T-cell (primary cell): ENCODE measurements at regions not wholly inside any gene's neighbourhood (a gene's known extent, or its start where the extent isn't known, plus 50 kb on each side); places are given as distances from the start of the nearest gene placed in this dataset.
"Not testable (repeated sequence)": the region's sequence is repeated elsewhere in the genome, so short reads cannot be mapped to it uniquely, and the experiment has no call there.

Source experiments
- ATAC-seq, 4 experiments: fragments of 200-7000 bp in 3 of 4; fragments of 150-1000 bp in 1 of 4; cut with Tn5 transposase; replicated peaks in 1 of 4; 1 replicate in 3 of 4; 2 replicates in 1 of 4; pipeline ENCODE4 v1.10.0; 2021; ENCODE audit warnings: moderate library complexity in 3 of 4, mild to moderate bottlenecking in 2 of 4, moderate number of reproducible peaks in 1 of 4
- CTCF ChIA-PET, 2 donors: fragments of 300-600 bp; sonication (Branson Sonifier 250); formaldehyde crosslinking; loops; one replicate each; lab custom pipeline; 2022; ENCODE audit warnings: antibody characterized with exemption in 2 of 2; lab: Charles Lee
- POLR2A ChIA-PET, 2 donors: fragments of 300-600 bp; sonication (Branson Sonifier 250); formaldehyde crosslinking; loops; one replicate each; lab custom pipeline; 2022; ENCODE audit warnings: antibody characterized with exemption in 2 of 2; lab: Charles Lee
- DNase-seq, 35 experiments: peaks; one replicate each; pipeline versions ENCODE4 v3.0.0 to v3.0.0-alpha.2; 2013 to 2023
- H3K27ac ChIP-seq: one replicate; pipeline ENCODE4 v1.5.1; 2013; ENCODE audit warnings: low read length
- H3K27me3 ChIP-seq, 2 experiments: replicated peaks in 1 of 2; 1 replicate in 1 of 2; 2 replicates in 1 of 2; pipeline versions ENCODE4 v1.6.1 to v1.7.0; 2013; ENCODE audit warnings: low read length in 1 of 2, mixed read lengths in 1 of 2; ENCODE audit not compliant: control insufficient read depth in 2 of 2, insufficient read depth in 2 of 2; ENCODE audit errors: extremely low read depth in 1 of 2
- H3K36me3 ChIP-seq, 2 donors: 1 replicate in 1 of 2; 2 replicates in 1 of 2; pipeline versions ENCODE4 v1.6.1 to v1.7.0; 2013; ENCODE audit warnings: low read length in 1 of 2; ENCODE audit not compliant: control insufficient read depth in 2 of 2, insufficient read depth in 1 of 2; ENCODE audit errors: extremely low read depth in 1 of 2
- H3K4me1 ChIP-seq, 2 experiments: 1 replicate in 1 of 2; 2 replicates in 1 of 2; pipeline versions ENCODE4 v1.6.1 to v1.7.0; 2013; ENCODE audit warnings: low read length in 2 of 2, mixed read lengths in 1 of 2; ENCODE audit not compliant: insufficient read depth in 2 of 2, control insufficient read depth in 1 of 2; ENCODE audit errors: extremely low read depth in 1 of 2
- H3K4me3 ChIP-seq, 2 donors: 1 replicate in 1 of 2; 2 replicates in 1 of 2; pipeline versions ENCODE4 v1.5.1 to v1.7.0; 2013; ENCODE audit warnings: mild to moderate bottlenecking in 2 of 2, low read length in 1 of 2, moderate library complexity in 1 of 2; ENCODE audit not compliant: control insufficient read depth in 1 of 2; ENCODE audit errors: extremely low read depth in 1 of 2
- H3K9me3 ChIP-seq: 2 replicates; pipeline ENCODE4 v1.7.0; 2013
- H3K27ac Mint-ChIP-seq, 2 donors: one replicate each; pipeline ENCODE4 v1.8.0; 2020 to 2021; ENCODE audit warnings: mild to moderate bottlenecking in 2 of 2, mixed read lengths in 2 of 2
- H3K27me3 Mint-ChIP-seq, 2 donors: one replicate each; pipeline ENCODE4 v1.8.0; 2021 to 2022; ENCODE audit warnings: mixed read lengths in 2 of 2
- H3K36me3 Mint-ChIP-seq: one replicate; pipeline ENCODE4 v1.8.0; 2021; ENCODE audit warnings: mixed read lengths
- H3K4me1 Mint-ChIP-seq, 3 donors: one replicate each; pipeline ENCODE4 v1.8.0; 2020 to 2022; ENCODE audit warnings: mixed read lengths in 3 of 3, mild to moderate bottlenecking in 1 of 3
- H3K4me3 Mint-ChIP-seq, 3 donors: one replicate each; pipeline ENCODE4 v1.8.0; 2020 to 2022; ENCODE audit warnings: mild to moderate bottlenecking in 3 of 3, mixed read lengths in 3 of 3, moderate library complexity in 3 of 3
- H3K9me3 Mint-ChIP-seq, 3 donors: one replicate each; pipeline ENCODE4 v1.8.0; 2020 to 2022; ENCODE audit warnings: mixed read lengths in 3 of 3
- WGBS: methylation state at CpG from one replicate; pipeline ENCODE4 v1.1.5; 2013; ENCODE audit warnings: missing lambda C conversion rate; ENCODE audit not compliant: insufficient coverage; 5-methylcytosine and 5-hydroxymethylcytosine counted together

DNA sequence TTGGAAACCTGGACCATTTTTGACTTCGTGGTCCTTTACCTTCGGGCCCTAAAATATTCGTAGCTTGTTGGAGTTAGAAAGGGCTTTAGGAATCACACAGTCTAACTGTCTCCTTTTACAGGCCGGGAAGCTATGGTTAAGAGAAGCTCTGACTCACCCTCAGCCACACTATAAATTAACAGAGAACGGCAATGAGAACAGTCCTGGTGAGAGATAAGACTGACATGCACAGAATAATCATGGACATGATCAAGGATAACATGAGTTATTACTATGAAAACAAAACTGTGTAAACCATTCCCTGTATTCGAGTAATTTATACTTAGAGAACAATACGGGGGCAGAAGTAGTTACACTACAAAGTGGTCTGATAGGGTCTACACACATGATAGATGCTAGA, 162.5 kb upstream of the MALRD1 start:
- Histone ChIP-seq H3K4me3 (no peak overlapping the region), H3K27ac (no peak overlapping the region), H3K36me3 (no peaks in the 10 kb centered on the region), H3K9me3 (no peaks in the 10 kb centered on the region), H3K4me1 (no peaks in the 10 kb centered on the region), H3K27me3 (no peaks in the 10 kb centered on the region)
- H3K4me3 Mint-ChIP-seq = no peak overlapping the region
- WGBS = no CpG with 5 or more reads among the region's 7 CpGs
- peaks cover 0 to 4% (median 0%) of the 10 kb centered on the region in 3 donors for H3K9me3 Mint-ChIP-seq
- no peaks in the 10 kb centered on the region for H3K4me1 Mint-ChIP-seq
- no peaks in the 10 kb centered on the region for H3K27me3 Mint-ChIP-seq
- ChIA-PET POLR2A (no interaction called here), CTCF (no interaction called here)
- no peaks in the 10 kb centered on the region for H3K36me3 Mint-ChIP-seq
- ATAC-seq (no peak), DNase-seq (no peak)
- no peak overlapping the region for H3K27ac Mint-ChIP-seq

DNA sequence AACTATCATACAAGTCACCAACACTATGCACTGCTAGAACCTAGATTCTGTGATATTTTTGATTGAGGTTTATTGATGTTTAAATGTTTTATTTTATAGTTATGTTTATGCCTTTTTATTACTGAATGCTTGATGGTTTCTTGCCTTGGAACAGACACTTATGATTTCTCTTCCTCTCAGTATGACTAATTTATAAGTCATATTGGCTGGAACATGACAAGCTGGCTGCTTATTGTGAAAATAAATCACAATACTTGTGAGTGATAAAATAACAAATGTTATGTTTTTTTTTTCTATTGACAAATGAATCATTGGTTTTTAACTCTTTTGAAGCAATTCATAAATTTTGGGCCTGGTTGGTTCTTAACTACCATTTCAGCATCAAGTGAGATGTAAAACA, 142.0 kb upstream of the MALRD1 start:
- no peak for ATAC-seq
- no peaks in the 10 kb centered on the region for H3K4me1 Mint-ChIP-seq
- no peaks in the 10 kb centered on the region for H3K36me3 Mint-ChIP-seq
- Histone ChIP-seq H3K27ac (no peak overlapping the region), H3K4me3 (no peak overlapping the region), H3K27me3 (no peaks in the 10 kb centered on the region), H3K36me3 (no peaks in the 10 kb centered on the region), H3K9me3 (no peaks in the 10 kb centered on the region), H3K4me1 (no peaks in the 10 kb centered on the region)
- ChIA-PET CTCF (no interaction called here), POLR2A (interaction anchor here in 1 of 2 donors (0.7 kb wide), 1 partner anchor 971 kb away, joined by 3 read pairs; no protein-coding TSS in a partner anchor)
- H3K27me3 Mint-ChIP-seq = no peaks in the 10 kb centered on the region
- peaks cover 2 to 15% (median 5%) of the 10 kb centered on the region in 3 donors for H3K9me3 Mint-ChIP-seq
- H3K27ac Mint-ChIP-seq = no peak overlapping the region
- DNase-seq = no peak
- no peak overlapping the region for H3K4me3 Mint-ChIP-seq

DNA sequence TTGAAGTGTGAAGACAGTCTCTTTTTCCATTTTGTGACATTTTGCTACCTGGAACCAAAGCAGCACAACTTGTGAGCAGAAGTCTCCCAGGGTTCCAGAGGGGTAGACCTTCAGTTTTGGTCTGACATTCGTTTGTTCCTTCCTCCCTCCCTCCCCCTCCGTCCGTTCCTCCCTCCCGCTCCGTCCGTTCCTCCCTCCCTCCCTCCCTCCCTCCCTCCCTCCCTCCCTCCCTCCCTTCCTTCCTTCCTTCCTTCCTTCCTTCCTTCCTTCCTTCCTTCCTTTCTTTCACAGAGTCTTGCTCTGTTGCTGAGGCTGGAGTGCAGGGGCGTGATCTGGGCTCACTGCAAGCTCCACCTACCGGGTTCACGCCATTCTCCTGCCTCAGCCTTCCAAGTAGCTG, 131.2 kb upstream of the MALRD1 start:
- H3K36me3 Mint-ChIP-seq, H3K4me3 ChIP-seq, POLR2A ChIA-PET, DNase-seq, H3K27me3 Mint-ChIP-seq, H3K27me3 ChIP-seq, H3K9me3 ChIP-seq, H3K9me3 Mint-ChIP-seq, H3K27ac Mint-ChIP-seq, ATAC-seq, H3K4me1 ChIP-seq, H3K36me3 ChIP-seq, H3K4me3 Mint-ChIP-seq, H3K4me1 Mint-ChIP-seq, CTCF ChIA-PET, H3K27ac ChIP-seq: not testable (repeated sequence)
- 72% methylated on average over 3 of the region's 9 CpGs for WGBS

DNA sequence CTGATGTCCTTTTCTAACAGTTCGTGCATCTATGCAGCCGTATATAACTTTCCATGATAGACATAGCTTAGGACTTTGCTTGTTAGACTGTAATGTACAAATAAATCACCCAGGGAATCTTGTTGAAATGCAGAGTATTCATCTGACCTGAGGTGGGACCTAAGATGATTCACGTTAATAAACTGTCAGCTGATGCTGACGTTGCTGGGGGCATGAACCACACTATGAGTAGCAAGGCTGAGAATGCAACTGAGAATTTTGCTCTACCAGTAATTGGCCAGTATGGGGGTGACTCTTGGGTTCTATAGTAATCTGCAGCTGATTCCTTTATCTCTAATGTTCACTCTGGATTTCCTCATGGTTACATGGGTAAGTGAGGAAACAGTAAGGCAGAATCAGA, 130.1 kb upstream of the MALRD1 start:
- Histone ChIP-seq H3K36me3 (no peaks in the 10 kb centered on the region), H3K4me1 (no peaks in the 10 kb centered on the region), H3K4me3 (no peak overlapping the region), H3K27me3 (no peaks in the 10 kb centered on the region), H3K9me3 (no peaks in the 10 kb centered on the region), H3K27ac (no peak overlapping the region)
- Mint-ChIP-seq H3K4me1 (no peaks in the 10 kb centered on the region), H3K27me3 (no peaks in the 10 kb centered on the region), H3K4me3 (no peak overlapping the region), H3K36me3 (no peaks in the 10 kb centered on the region), H3K9me3 (peaks cover 0 to 5% (median 0%) of the 10 kb centered on the region in 3 donors), H3K27ac (no peak overlapping the region)
- DNase-seq (no peak), ATAC-seq (no peak)
- ChIA-PET CTCF (no interaction called here), POLR2A (no interaction called here)
- 86% methylated on average over 2 of the region's 4 CpGs for WGBS

DNA sequence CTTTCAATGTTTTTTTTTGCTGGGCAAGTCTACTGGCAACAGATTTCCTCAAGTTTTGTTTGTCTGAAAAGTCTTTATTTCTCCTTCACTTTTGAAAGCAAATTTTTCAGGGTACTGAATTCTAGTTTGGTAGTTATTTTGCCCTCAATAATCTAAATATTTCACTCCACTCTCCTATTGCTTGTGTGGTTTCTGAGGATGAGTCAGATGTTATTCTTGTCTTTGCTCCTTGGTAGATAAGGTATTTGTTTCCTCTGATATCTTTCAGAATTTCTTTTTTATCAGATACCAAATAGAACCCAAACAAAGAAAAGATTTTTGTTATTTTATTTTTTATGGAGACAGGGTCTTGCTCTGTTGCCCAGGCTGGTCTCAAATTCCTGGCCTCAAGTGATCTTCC, 99.2 kb upstream of the MALRD1 start:
- CTCF ChIA-PET = no interaction called here
- H3K9me3 Mint-ChIP-seq = peaks cover 4 to 12% (median 6%) of the 10 kb centered on the region in 3 donors

DNA sequence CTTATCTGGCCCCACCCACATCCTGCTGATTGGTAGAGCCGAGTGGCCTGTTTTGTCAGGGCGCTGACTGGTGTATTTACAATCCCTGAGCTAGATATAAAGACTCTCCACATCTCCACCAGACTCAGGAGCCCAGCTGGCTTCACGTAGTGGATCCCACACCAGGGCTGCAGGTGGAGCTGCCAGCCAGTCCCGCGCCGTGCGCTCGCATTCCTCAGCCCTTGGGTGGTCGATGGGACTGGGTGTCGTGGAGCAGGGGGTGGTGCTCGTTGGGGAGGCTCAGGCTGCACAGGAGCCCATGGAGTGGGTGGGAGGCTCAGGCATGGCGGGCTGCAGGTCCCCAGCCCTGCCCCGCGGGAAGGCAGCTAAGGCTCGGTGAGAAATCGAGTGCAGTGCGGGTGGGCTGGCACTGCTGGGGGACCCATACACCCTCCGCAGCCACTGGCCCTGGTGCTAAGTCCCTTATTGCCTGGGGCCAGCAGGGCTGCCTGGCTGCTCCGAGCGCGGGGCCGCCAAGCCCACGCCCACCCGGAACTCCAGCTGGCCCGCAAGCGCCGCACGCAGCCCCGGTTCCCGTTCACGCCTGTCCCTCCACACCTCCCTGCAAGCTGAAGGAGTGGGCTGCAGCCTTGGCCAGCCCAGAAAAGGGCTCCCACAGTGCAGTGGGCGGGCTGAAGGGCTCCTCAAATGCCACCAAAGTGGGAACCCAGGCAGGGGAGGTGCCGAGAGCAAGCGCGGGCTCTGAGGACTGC, 97.4 kb upstream of the MALRD1 start:
- POLR2A ChIA-PET, H3K27me3 ChIP-seq, H3K36me3 ChIP-seq, H3K4me3 Mint-ChIP-seq, DNase-seq, H3K36me3 Mint-ChIP-seq, H3K4me1 Mint-ChIP-seq, H3K4me1 ChIP-seq, H3K27ac Mint-ChIP-seq, H3K27me3 Mint-ChIP-seq, CTCF ChIA-PET, H3K4me3 ChIP-seq, ATAC-seq, H3K27ac ChIP-seq, H3K9me3 ChIP-seq: not testable (repeated sequence)
- WGBS = 87% methylated on average over 20 of the region's 35 CpGs
- H3K9me3 Mint-ChIP-seq = peaks cover 3 to 12% (median 4%) of the 10 kb centered on the region in 3 donors

More for the DNA sequence above, 99.2 kb upstream of the MALRD1 start:
- H3K36me3 ChIP-seq = no peaks in the 10 kb centered on the region
- H3K27ac ChIP-seq = no peak overlapping the region
- H3K27me3 ChIP-seq = no peaks in the 10 kb centered on the region
- Mint-ChIP-seq H3K4me1 (no peaks in the 10 kb centered on the region), H3K4me3 (no peak overlapping the region), H3K27ac (no peak overlapping the region), H3K27me3 (no peaks in the 10 kb centered on the region), H3K36me3 (no peaks in the 10 kb centered on the region)
- no peaks in the 10 kb centered on the region for H3K4me1 ChIP-seq
- no peak for DNase-seq
- POLR2A ChIA-PET = no interaction called here
- H3K4me3 ChIP-seq = no peak overlapping the region
- no peaks in the 10 kb centered on the region for H3K9me3 ChIP-seq
- no peak for ATAC-seq

DNA sequence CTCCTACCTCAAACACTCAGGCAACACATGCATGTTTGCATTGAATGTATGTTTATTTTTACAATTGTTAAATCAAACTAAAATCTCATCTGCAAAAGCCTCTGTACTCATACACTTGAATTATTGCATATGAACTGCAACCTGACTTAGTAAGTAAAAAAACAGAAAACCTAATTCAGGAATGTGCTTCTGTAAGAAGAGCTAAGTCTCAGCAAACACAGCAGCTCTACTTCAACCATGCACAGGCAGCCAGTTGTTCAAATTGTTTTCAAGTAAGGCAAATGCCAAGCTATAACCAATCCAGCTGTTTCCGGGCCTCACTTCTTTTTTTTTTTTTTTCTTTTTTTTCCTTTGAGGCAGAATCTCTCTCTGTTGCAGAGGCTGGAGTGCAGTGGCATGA, 93.5 kb upstream of the MALRD1 start:
- Histone ChIP-seq H3K9me3 (no peaks in the 10 kb centered on the region), H3K36me3 (no peaks in the 10 kb centered on the region), H3K27ac (no peak overlapping the region), H3K4me1 (no peaks in the 10 kb centered on the region), H3K27me3 (no peaks in the 10 kb centered on the region), H3K4me3 (no peak overlapping the region)
- POLR2A ChIA-PET = no interaction called here
- Mint-ChIP-seq H3K4me1 (no peaks in the 10 kb centered on the region), H3K27me3 (no peaks in the 10 kb centered on the region), H3K4me3 (no peak overlapping the region), H3K27ac (no peak overlapping the region), H3K9me3 (peaks cover 5 to 8% (median 6%) of the 10 kb centered on the region in 3 donors), H3K36me3 (no peaks in the 10 kb centered on the region)
- CTCF ChIA-PET = interaction anchor here in 1 of 2 donors (0.6 kb wide), 2 partner anchors 338 to 540 kb away, joined by 4 to 6 read pairs; no protein-coding TSS in a partner anchor
- DNase-seq = no peak
- 89% methylated on average over 1 of the region's 1 CpG for WGBS
- no peak for ATAC-seq
